A673 (cell line): ENCODE measurements at regions not wholly inside any gene's neighbourhood (a gene's known extent, or its start where the extent isn't known, plus 50 kb on each side); places are given as distances from the start of the nearest gene placed in this dataset.

Source experiments
- CTCF ChIP-seq: fragments of 300-800, 200-600 bp; sonication (generic); conservative IDR thresholded peaks from 2 replicates; pipeline ENCODE4 v1.5.1; 2017; ENCODE audit warnings: low read depth, mild to moderate bottlenecking, antibody characterized with exemption, low read length, moderate library complexity, mixed read lengths
- EZH2 ChIP-seq: fragments of 200-600 bp; sonication (generic); IDR thresholded peaks from 2 replicates; pipeline ENCODE4 v1.6.1; 2017; ENCODE audit warnings: borderline replicate concordance, low read depth, mild to moderate bottlenecking, mixed read lengths, antibody characterized with exemption, low read length; ENCODE audit not compliant: poor library complexity, severe bottlenecking

GRCh38 chr7:18257711-18258110 lies 230.1 kb upstream of the PRPS1L1 start:
- TF ChIP-seq CTCF: no peak
- no peak for TF ChIP-seq EZH2
